22Rv1 (cell line): ENCODE measurements at regions not wholly inside any gene's neighbourhood (a gene's known extent, or its start where the extent isn't known, plus 50 kb on each side); places are given as distances from the start of the nearest gene placed in this dataset.

Experiments used
- CTCF ChIP-seq: fragments of 450-650 bp; IDR thresholded peaks from 2 replicates; pipeline ENCODE4 v1.5.1; 2017; ENCODE audit warnings: mild to moderate bottlenecking
- ZFX ChIP-seq: fragments of 450-650 bp; IDR thresholded peaks from 2 replicates; pipeline ENCODE4 v1.6.1; 2017; ENCODE audit warnings: antibody characterized with exemption, borderline replicate concordance

- TF ChIP-seq ZFX (no peak), CTCF (no peak)
Observed at GRCh38 chr18:75874401-75875089, 447.0 kb upstream of the SMIM21 start.
